ENCODE measurements at regions not wholly inside any gene's neighbourhood (a gene's known extent, or its start where the extent isn't known, plus 50 kb on each side); places are given as distances from the start of the nearest gene placed in this dataset.

DNA sequence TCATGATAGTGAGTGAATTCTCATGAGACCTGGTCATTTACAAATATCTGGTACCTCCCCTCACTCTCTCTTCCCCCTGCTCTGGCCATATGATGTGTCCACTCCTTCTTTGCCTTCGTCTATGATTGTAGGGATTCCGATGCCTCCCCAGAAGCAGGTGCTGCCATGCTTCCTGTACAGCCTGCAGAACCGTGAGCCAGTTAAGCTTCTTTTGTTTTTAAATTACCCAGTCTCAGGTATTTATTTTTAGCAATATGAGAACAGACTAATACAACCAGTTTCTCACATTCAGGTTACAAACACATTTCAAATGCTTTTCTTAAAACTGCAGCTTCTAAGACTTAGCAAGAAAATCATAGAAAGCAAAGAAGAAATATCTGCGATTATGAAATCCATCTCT is 321.2 kb upstream of the CDH7 start:
- TF ChIP-seq, protein P1, sequence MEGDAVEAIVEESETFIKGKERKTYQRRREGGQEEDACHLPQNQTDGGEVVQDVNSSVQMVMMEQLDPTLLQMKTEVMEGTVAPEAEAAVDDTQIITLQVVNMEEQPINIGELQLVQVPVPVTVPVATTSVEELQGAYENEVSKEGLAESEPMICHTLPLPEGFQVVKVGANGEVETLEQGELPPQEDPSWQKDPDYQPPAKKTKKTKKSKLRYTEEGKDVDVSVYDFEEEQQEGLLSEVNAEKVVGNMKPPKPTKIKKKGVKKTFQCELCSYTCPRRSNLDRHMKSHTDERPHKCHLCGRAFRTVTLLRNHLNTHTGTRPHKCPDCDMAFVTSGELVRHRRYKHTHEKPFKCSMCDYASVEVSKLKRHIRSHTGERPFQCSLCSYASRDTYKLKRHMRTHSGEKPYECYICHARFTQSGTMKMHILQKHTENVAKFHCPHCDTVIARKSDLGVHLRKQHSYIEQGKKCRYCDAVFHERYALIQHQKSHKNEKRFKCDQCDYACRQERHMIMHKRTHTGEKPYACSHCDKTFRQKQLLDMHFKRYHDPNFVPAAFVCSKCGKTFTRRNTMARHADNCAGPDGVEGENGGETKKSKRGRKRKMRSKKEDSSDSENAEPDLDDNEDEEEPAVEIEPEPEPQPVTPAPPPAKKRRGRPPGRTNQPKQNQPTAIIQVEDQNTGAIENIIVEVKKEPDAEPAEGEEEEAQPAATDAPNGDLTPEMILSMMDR (conservative IDR thresholded peaks at IDR 0.05), result no peak
- H4K5ac ChIP-seq (ENCODE audit: insufficient read length, low read depth, low read length), result no peak overlapping the region
- H3K23me2 ChIP-seq (ENCODE audit: insufficient read length, low read depth, low read length, poor library complexity, severe bottlenecking), result no peaks in the 10 kb centered on the region
- no peak overlapping the region for H2AK5ac ChIP-seq (ENCODE audit: insufficient read length, low read length)
- no peak overlapping the region for H3K27ac ChIP-seq (ENCODE audit: insufficient read length, low read depth, low read length)
- H4K91ac ChIP-seq (ENCODE audit: insufficient read length, low read depth, low read length), result no peak overlapping the region
- no peaks in the 10 kb centered on the region for H3K27me3 Mint-ChIP-seq (ENCODE audit: low read depth)
- no peak overlapping the region for H2BK15ac ChIP-seq (ENCODE audit: low read depth, low read length)
- no peak overlapping the region for H3K4me3 Mint-ChIP-seq
- H3K27ac Mint-ChIP-seq, result no peak overlapping the region
- no peak overlapping the region for H3K23ac ChIP-seq (ENCODE audit: insufficient read length, low read depth, low read length)
- H2BK120ac ChIP-seq (ENCODE audit: low read depth, low read length, poor library complexity, severe bottlenecking), result no peak overlapping the region
- H3K18ac ChIP-seq (ENCODE audit: insufficient read length, low read depth, low read length), result no peak overlapping the region
- no CpG with 5 or more reads among the region's 4 CpGs for WGBS (ENCODE audit: extremely low coverage, insufficient read length, low lambda C conversion rate)
- no peak overlapping the region for H3K14ac ChIP-seq (ENCODE audit: insufficient read depth, low read length)
- no peaks in the 10 kb centered on the region for H3K27me3 ChIP-seq (ENCODE audit: insufficient read depth, low read length)
- H3K4ac ChIP-seq (ENCODE audit: low read depth, low read length), result no peak overlapping the region
- no peaks in the 10 kb centered on the region for H3K9me3 Mint-ChIP-seq
- H4K8ac ChIP-seq (replicated peaks; ENCODE audit: insufficient read length, low read depth, low read length), result no peak overlapping the region
- H4K20me1 ChIP-seq (ENCODE audit: control insufficient read depth, insufficient read depth, insufficient read length), result no peaks in the 10 kb centered on the region
- no peak overlapping the region for H3T11ph ChIP-seq (ENCODE audit: low read length)
- no peak overlapping the region for H2BK12ac ChIP-seq (ENCODE audit: insufficient read length, low read depth, low read length)
- no peaks in the 10 kb centered on the region for H3K79me2 ChIP-seq (ENCODE audit: insufficient read depth, low read length)
- H3K56ac ChIP-seq (ENCODE audit: insufficient read length, low read depth, low read length), result no peak overlapping the region
- H3K9me3 ChIP-seq (ENCODE audit: control insufficient read depth, low read depth, low read length), result no peaks in the 10 kb centered on the region
- H3K4me2 ChIP-seq (ENCODE audit: insufficient read depth, insufficient read length, low read length), result no peak overlapping the region
- no peak overlapping the region for H2AFZ ChIP-seq (ENCODE audit: low read length)
- DNase-seq, result no peak
- no peak overlapping the region for H2BK20ac ChIP-seq (ENCODE audit: low read depth, low read length, poor library complexity, severe bottlenecking)
- no peak overlapping the region for H3K9ac ChIP-seq (ENCODE audit: extremely low read depth, insufficient read length, low read length)
- no peak overlapping the region for H2BK5ac ChIP-seq (ENCODE audit: insufficient read length, low read length)
- no peaks in the 10 kb centered on the region for H3K4me1 Mint-ChIP-seq
- H3K4me1 ChIP-seq (ENCODE audit: insufficient read depth, low read length), result no peaks in the 10 kb centered on the region
- H3K79me1 ChIP-seq (ENCODE audit: insufficient read depth, low read depth, low read length, poor library complexity, severe bottlenecking), result no peaks in the 10 kb centered on the region
- no peaks in the 10 kb centered on the region for H3K36me3 Mint-ChIP-seq (ENCODE audit: insufficient read depth in 1 of 3, low read depth in 3 of 3)
